WTC11 (cell line): ENCODE measurements at regions not wholly inside any gene's neighbourhood (a gene's known extent, or its start where the extent isn't known, plus 50 kb on each side); places are given as distances from the start of the nearest gene placed in this dataset.

Experiments used
- CBFB ChIP-seq: sonication (generic); formaldehyde crosslinking; IDR thresholded peaks from 2 replicates; pipeline ENCODE4 v1.8.1; 2022; ENCODE audit warnings: mild to moderate bottlenecking, low read depth, missing genetic modification reagents
- ELF4 ChIP-seq: sonication (generic); formaldehyde crosslinking; IDR thresholded peaks from 2 replicates; pipeline ENCODE4 v1.8.1; 2022; ENCODE audit warnings: low read depth, mild to moderate bottlenecking, moderate library complexity, missing genetic modification reagents
- FOXJ3 ChIP-seq: sonication (generic); formaldehyde crosslinking; IDR thresholded peaks from 2 replicates; pipeline ENCODE4 v1.9.0; 2021; ENCODE audit warnings: missing genetic modification reagents, mild to moderate bottlenecking, borderline replicate concordance
- SMAD3 ChIP-seq: sonication (generic); formaldehyde crosslinking; IDR thresholded peaks from 2 replicates; pipeline ENCODE4 v1.8.0; 2022; ENCODE audit warnings: missing genetic modification reagents, mild to moderate bottlenecking, borderline replicate concordance
- TF ChIP-seq, protein P1 (sequence below): fragments of 200-600 bp; IDR thresholded peaks from 2 replicates; pipeline ENCODE4 v1.8.0; 2022; ENCODE audit warnings: antibody characterized with exemption
- TF ChIP-seq, protein P2 (sequence below): sonication (generic); formaldehyde crosslinking; IDR thresholded peaks from 2 replicates; pipeline ENCODE4 v1.8.0; 2022; ENCODE audit warnings: mild to moderate bottlenecking, missing genetic modification reagents
- TF ChIP-seq, protein P3 (sequence below): sonication (generic); formaldehyde crosslinking; IDR thresholded peaks from 2 replicates; pipeline ENCODE4 v1.8.0; 2022; ENCODE audit warnings: mild to moderate bottlenecking, missing genetic modification reagents
- TF ChIP-seq, protein P4 (sequence below): sonication (generic); formaldehyde crosslinking; IDR thresholded peaks from 2 replicates; pipeline ENCODE4 v1.8.1; 2023; ENCODE audit warnings: mild to moderate bottlenecking, missing genetic modification reagents

DNA sequence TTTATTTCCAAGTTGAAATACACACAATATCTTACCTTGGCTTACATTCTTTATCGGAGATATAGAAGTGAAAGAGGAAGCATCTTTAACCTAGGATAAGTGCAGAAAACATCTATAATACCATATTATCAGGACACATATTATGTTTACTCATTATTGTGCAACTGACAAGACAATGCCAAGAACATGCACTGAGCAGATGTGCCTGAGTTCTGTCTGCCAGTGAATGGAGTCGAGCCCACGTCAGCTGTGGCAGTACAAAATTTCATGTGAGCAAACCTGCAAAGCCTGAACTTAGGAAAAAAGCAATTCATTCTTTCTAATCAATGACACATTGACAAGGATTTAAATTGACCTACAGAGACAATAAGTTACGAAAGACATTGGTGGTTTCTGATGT is 154.4 kb downstream of the AXIN2 start:
- TF ChIP-seq, protein P1, sequence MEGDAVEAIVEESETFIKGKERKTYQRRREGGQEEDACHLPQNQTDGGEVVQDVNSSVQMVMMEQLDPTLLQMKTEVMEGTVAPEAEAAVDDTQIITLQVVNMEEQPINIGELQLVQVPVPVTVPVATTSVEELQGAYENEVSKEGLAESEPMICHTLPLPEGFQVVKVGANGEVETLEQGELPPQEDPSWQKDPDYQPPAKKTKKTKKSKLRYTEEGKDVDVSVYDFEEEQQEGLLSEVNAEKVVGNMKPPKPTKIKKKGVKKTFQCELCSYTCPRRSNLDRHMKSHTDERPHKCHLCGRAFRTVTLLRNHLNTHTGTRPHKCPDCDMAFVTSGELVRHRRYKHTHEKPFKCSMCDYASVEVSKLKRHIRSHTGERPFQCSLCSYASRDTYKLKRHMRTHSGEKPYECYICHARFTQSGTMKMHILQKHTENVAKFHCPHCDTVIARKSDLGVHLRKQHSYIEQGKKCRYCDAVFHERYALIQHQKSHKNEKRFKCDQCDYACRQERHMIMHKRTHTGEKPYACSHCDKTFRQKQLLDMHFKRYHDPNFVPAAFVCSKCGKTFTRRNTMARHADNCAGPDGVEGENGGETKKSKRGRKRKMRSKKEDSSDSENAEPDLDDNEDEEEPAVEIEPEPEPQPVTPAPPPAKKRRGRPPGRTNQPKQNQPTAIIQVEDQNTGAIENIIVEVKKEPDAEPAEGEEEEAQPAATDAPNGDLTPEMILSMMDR, result no peak
- TF ChIP-seq, protein P2, sequence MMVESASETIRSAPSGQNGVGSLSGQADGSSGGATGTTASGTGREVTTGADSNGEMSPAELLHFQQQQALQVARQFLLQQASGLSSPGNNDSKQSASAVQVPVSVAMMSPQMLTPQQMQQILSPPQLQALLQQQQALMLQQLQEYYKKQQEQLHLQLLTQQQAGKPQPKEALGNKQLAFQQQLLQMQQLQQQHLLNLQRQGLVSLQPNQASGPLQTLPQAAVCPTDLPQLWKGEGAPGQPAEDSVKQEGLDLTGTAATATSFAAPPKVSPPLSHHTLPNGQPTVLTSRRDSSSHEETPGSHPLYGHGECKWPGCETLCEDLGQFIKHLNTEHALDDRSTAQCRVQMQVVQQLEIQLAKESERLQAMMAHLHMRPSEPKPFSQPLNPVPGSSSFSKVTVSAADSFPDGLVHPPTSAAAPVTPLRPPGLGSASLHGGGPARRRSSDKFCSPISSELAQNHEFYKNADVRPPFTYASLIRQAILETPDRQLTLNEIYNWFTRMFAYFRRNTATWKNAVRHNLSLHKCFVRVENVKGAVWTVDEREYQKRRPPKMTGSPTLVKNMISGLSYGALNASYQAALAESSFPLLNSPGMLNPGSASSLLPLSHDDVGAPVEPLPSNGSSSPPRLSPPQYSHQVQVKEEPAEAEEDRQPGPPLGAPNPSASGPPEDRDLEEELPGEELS, result no peak
- no peak for TF ChIP-seq CBFB
- TF ChIP-seq, protein P3, sequence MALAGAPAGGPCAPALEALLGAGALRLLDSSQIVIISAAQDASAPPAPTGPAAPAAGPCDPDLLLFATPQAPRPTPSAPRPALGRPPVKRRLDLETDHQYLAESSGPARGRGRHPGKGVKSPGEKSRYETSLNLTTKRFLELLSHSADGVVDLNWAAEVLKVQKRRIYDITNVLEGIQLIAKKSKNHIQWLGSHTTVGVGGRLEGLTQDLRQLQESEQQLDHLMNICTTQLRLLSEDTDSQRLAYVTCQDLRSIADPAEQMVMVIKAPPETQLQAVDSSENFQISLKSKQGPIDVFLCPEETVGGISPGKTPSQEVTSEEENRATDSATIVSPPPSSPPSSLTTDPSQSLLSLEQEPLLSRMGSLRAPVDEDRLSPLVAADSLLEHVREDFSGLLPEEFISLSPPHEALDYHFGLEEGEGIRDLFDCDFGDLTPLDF (CRISPR knock-in tag), result no peak
- TF ChIP-seq SMAD3, result no peak
- TF ChIP-seq, protein P4, sequence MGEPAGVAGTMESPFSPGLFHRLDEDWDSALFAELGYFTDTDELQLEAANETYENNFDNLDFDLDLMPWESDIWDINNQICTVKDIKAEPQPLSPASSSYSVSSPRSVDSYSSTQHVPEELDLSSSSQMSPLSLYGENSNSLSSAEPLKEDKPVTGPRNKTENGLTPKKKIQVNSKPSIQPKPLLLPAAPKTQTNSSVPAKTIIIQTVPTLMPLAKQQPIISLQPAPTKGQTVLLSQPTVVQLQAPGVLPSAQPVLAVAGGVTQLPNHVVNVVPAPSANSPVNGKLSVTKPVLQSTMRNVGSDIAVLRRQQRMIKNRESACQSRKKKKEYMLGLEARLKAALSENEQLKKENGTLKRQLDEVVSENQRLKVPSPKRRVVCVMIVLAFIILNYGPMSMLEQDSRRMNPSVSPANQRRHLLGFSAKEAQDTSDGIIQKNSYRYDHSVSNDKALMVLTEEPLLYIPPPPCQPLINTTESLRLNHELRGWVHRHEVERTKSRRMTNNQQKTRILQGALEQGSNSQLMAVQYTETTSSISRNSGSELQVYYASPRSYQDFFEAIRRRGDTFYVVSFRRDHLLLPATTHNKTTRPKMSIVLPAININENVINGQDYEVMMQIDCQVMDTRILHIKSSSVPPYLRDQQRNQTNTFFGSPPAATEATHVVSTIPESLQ (CRISPR knock-in tag), result no peak
- TF ChIP-seq FOXJ3 (CRISPR knock-in tag), result no peak
- TF ChIP-seq ELF4 (CRISPR knock-in tag), result no peak
